GM23338 (cell line): ENCODE measurements at regions not wholly inside any gene's neighbourhood (a gene's known extent, or its start where the extent isn't known, plus 50 kb on each side); places are given as distances from the start of the nearest gene placed in this dataset.

Source experiments
- ATAC-seq: fragments of 200-7000 bp; cut with Tn5 transposase; 3 replicates; pipeline ENCODE4 v1.9.1; 2020
- DNase-seq: peaks from one replicate; pipeline ENCODE4 v3.0.0-alpha.2; 2015; ENCODE audit warnings: low spot score
- H2AFZ ChIP-seq: fragments of 200-600 bp; sonication (generic); 2 replicates; pipeline ENCODE4 v1.8.0; 2016; ENCODE audit warnings: antibody characterized with exemption, mild to moderate bottlenecking, moderate library complexity
- H3F3A ChIP-seq: fragments of 200-600 bp; sonication (generic); replicated peaks from 2 replicates; pipeline ENCODE4 v1.8.0; 2017; ENCODE audit warnings: antibody characterized with exemption, mixed run types, low read depth
- H3K27ac ChIP-seq: fragments of 200-600 bp; sonication (generic); 2 replicates; pipeline ENCODE4 v1.6.1; 2016; ENCODE audit warnings: low read depth
- H3K27me3 ChIP-seq: fragments of 200-600 bp; sonication (generic); 2 replicates; pipeline ENCODE4 v1.8.0; 2016; ENCODE audit warnings: mild to moderate bottlenecking, mixed run types, moderate library complexity; ENCODE audit not compliant: insufficient read depth
- H3K36me3 ChIP-seq: fragments of 200-600 bp; sonication (generic); 2 replicates; pipeline ENCODE4 v1.8.0; 2016; ENCODE audit warnings: mild to moderate bottlenecking; ENCODE audit not compliant: insufficient read depth
- H3K4me1 ChIP-seq: fragments of 200-600 bp; sonication (generic); 2 replicates; pipeline ENCODE4 v1.8.0; 2016; ENCODE audit warnings: mild to moderate bottlenecking, moderate library complexity; ENCODE audit not compliant: insufficient read depth
- H3K4me2 ChIP-seq: fragments of 200-600 bp; sonication (generic); 2 replicates; pipeline ENCODE4 v1.7.1; 2017; ENCODE audit warnings: mixed run types
- H3K4me3 ChIP-seq: fragments of 200-600 bp; sonication (generic); 2 replicates; pipeline ENCODE4 v1.6.1; 2016; ENCODE audit warnings: mixed run types
- H3K79me2 ChIP-seq: fragments of 200-600 bp; sonication (generic); replicated peaks from 2 replicates; pipeline ENCODE4 v1.8.0; 2017; ENCODE audit warnings: mild to moderate bottlenecking; ENCODE audit not compliant: insufficient read depth
- H3K9me2 ChIP-seq: fragments of 200-600 bp; sonication (generic); 2 replicates; pipeline ENCODE4 v1.8.0; 2017; ENCODE audit not compliant: insufficient read depth
- H4K20me1 ChIP-seq: fragments of 200-600 bp; sonication (generic); replicated peaks from 2 replicates; pipeline ENCODE4 v1.8.0; 2017; ENCODE audit warnings: mild to moderate bottlenecking; ENCODE audit not compliant: insufficient read depth
- H3K27ac Mint-ChIP-seq: 2 replicates; pipeline ENCODE4 v1.8.0; 2020; ENCODE audit warnings: inconsistent platforms, mild to moderate bottlenecking, moderate library complexity, mixed read lengths
- H3K27me3 Mint-ChIP-seq: 3 replicates; pipeline ENCODE4 v1.8.0; 2022; ENCODE audit warnings: low read depth, mild to moderate bottlenecking, moderate library complexity, mixed read lengths, inconsistent platforms; ENCODE audit not compliant: insufficient read depth, poor library complexity
- H3K36me3 Mint-ChIP-seq: 3 replicates; pipeline ENCODE4 v1.8.0; 2021; ENCODE audit warnings: low read depth, mild to moderate bottlenecking, inconsistent platforms, moderate library complexity, mixed read lengths
- H3K4me1 Mint-ChIP-seq: 3 replicates; pipeline ENCODE4 v1.8.0; 2020; ENCODE audit warnings: mild to moderate bottlenecking, inconsistent platforms, mixed read lengths
- H3K4me3 Mint-ChIP-seq: 3 replicates; pipeline ENCODE4 v1.8.0; 2021; ENCODE audit warnings: moderate library complexity, mild to moderate bottlenecking, inconsistent platforms, mixed read lengths
- H3K9me3 Mint-ChIP-seq: 3 replicates; pipeline ENCODE4 v1.8.0; 2020; ENCODE audit warnings: moderate library complexity, mild to moderate bottlenecking, inconsistent platforms, mixed read lengths
- CREB1 ChIP-seq: fragments of 250-450 bp; sonication (Bioruptor Pico); IDR thresholded peaks from 2 replicates; pipeline ENCODE4 v1.5.0; 2020; ENCODE audit warnings: low read depth, mild to moderate bottlenecking, moderate library complexity
- ETS1 ChIP-seq: IDR thresholded peaks from 2 replicates; pipeline ENCODE4 v1.6.1; 2016; ENCODE audit warnings: antibody characterized with exemption
- EZH2 ChIP-seq: fragments of 200-600 bp; sonication (generic); IDR thresholded peaks from one replicate; pipeline ENCODE4 v1.8.0; 2017; ENCODE audit warnings: antibody characterized with exemption, mild to moderate bottlenecking, low read depth; ENCODE audit not compliant: unreplicated experiment
- EZH2phosphoT487 ChIP-seq: fragments of 200-600 bp; sonication (generic); IDR thresholded peaks from one replicate; pipeline ENCODE4 v1.8.1; 2018; ENCODE audit warnings: antibody characterized with exemption; ENCODE audit not compliant: unreplicated experiment
- JUNB ChIP-seq: IDR thresholded peaks from one replicate; pipeline ENCODE4 v1.6.1; 2016; ENCODE audit warnings: antibody characterized with exemption; ENCODE audit not compliant: unreplicated experiment
- NANOG ChIP-seq: IDR thresholded peaks from 2 replicates; pipeline ENCODE4 v1.6.1; 2016; ENCODE audit warnings: antibody characterized with exemption, borderline replicate concordance
- POLR2AphosphoS5 ChIP-seq: IDR thresholded peaks from 2 replicates; pipeline ENCODE4 v1.6.1; 2016; ENCODE audit warnings: antibody characterized with exemption, low read depth
- STAT1 ChIP-seq: IDR thresholded peaks from one replicate; pipeline ENCODE4 v1.6.1; 2016; ENCODE audit warnings: antibody characterized with exemption; ENCODE audit not compliant: unreplicated experiment
- ZNF114 ChIP-seq: fragments of 250-450 bp; sonication (Bioruptor Pico); IDR thresholded peaks from 2 replicates; pipeline ENCODE4 v1.5.0; 2020; ENCODE audit warnings: mild to moderate bottlenecking, moderate library complexity
- ZNF331 ChIP-seq: fragments of 250-450 bp; sonication (Bioruptor Pico); IDR thresholded peaks from 2 replicates; pipeline ENCODE4 v1.5.0; 2020; ENCODE audit warnings: low read depth, mild to moderate bottlenecking, moderate library complexity
- TF ChIP-seq, protein P1 (sequence below): IDR thresholded peaks from one replicate; pipeline ENCODE4 v1.6.1; 2018; ENCODE audit warnings: antibody characterized with exemption; ENCODE audit not compliant: unreplicated experiment
- TF ChIP-seq, protein P2 (sequence below), 2 experiments: fragments of 200-600 bp in 1 of 2; sonication (generic) in 1 of 2; conservative IDR thresholded peaks; 2 replicates each; pipeline versions ENCODE4 v1.5.1 to v1.6.1; 2016 to 2017; ENCODE audit warnings: antibody characterized with exemption in 2 of 2, low read depth in 2 of 2, mild to moderate bottlenecking in 2 of 2, moderate library complexity in 1 of 2
- TF ChIP-seq, protein P3 (sequence below): fragments of 250-450 bp; sonication (Bioruptor Pico); IDR thresholded peaks from 2 replicates; pipeline ENCODE4 v1.5.0; 2020; ENCODE audit warnings: mild to moderate bottlenecking, moderate library complexity

DNA sequence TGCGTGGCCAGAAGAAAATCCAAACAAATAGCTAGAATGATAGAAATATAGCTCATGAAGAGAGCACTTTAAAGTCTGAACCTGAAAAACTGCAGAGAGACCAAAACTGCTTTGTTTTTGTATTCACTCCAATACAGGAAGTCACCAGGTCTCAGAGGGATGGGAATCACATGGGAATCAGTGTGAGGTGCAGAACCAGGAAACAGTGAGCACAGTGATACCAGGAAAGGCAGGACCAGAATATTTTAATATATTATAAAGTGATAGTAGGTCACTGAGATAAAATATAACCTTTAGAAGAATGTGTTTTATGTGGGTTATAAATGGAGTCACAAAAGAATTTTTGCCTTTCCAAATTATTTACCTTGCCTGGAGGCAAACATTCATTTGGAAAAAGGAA lies 277.3 kb downstream of the CASP12 start:
- Histone ChIP-seq H3F3A (no peaks in the 10 kb centered on the region), H3K36me3 (peaks cover 7% of the 10 kb centered on the region; the same call in 1 of the 2 replicates), H3K79me2 (no peaks in the 10 kb centered on the region), H3K9me2 (0 out of 2 replicates have a peak, but pooled peaks cover 7% of the 10 kb centered on the region), H3K27me3 (no peaks in the 10 kb centered on the region), H4K20me1 (no peaks in the 10 kb centered on the region), H3K27ac (no peak overlapping the region), H3K4me1 (peaks cover 27% of the 10 kb centered on the region), H2AFZ (no peak overlapping the region), H3K4me3 (no peak overlapping the region), H3K4me2 (no peak overlapping the region)
- H3K4me1 Mint-ChIP-seq = peaks cover 27% of the 10 kb centered on the region
- no peak for DNase-seq
- peaks cover 44% of the 10 kb centered on the region for H3K36me3 Mint-ChIP-seq
- ATAC-seq = no peak
- peaks cover 3% of the 10 kb centered on the region for H3K27me3 Mint-ChIP-seq
- H3K27ac Mint-ChIP-seq = no peak overlapping the region
- no peak for TF ChIP-seq EZH2
- no peak for TF ChIP-seq CREB1 (CRISPR knock-in tag)
- no peak for TF ChIP-seq STAT1
- TF ChIP-seq, protein P1, sequence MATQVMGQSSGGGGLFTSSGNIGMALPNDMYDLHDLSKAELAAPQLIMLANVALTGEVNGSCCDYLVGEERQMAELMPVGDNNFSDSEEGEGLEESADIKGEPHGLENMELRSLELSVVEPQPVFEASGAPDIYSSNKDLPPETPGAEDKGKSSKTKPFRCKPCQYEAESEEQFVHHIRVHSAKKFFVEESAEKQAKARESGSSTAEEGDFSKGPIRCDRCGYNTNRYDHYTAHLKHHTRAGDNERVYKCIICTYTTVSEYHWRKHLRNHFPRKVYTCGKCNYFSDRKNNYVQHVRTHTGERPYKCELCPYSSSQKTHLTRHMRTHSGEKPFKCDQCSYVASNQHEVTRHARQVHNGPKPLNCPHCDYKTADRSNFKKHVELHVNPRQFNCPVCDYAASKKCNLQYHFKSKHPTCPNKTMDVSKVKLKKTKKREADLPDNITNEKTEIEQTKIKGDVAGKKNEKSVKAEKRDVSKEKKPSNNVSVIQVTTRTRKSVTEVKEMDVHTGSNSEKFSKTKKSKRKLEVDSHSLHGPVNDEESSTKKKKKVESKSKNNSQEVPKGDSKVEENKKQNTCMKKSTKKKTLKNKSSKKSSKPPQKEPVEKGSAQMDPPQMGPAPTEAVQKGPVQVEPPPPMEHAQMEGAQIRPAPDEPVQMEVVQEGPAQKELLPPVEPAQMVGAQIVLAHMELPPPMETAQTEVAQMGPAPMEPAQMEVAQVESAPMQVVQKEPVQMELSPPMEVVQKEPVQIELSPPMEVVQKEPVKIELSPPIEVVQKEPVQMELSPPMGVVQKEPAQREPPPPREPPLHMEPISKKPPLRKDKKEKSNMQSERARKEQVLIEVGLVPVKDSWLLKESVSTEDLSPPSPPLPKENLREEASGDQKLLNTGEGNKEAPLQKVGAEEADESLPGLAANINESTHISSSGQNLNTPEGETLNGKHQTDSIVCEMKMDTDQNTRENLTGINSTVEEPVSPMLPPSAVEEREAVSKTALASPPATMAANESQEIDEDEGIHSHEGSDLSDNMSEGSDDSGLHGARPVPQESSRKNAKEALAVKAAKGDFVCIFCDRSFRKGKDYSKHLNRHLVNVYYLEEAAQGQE = no peak
- TF ChIP-seq, protein P2, sequence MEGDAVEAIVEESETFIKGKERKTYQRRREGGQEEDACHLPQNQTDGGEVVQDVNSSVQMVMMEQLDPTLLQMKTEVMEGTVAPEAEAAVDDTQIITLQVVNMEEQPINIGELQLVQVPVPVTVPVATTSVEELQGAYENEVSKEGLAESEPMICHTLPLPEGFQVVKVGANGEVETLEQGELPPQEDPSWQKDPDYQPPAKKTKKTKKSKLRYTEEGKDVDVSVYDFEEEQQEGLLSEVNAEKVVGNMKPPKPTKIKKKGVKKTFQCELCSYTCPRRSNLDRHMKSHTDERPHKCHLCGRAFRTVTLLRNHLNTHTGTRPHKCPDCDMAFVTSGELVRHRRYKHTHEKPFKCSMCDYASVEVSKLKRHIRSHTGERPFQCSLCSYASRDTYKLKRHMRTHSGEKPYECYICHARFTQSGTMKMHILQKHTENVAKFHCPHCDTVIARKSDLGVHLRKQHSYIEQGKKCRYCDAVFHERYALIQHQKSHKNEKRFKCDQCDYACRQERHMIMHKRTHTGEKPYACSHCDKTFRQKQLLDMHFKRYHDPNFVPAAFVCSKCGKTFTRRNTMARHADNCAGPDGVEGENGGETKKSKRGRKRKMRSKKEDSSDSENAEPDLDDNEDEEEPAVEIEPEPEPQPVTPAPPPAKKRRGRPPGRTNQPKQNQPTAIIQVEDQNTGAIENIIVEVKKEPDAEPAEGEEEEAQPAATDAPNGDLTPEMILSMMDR (conservative IDR thresholded peaks at IDR 0.05; ENCODE audit: low read depth in 2 of 2) = no peak
- TF ChIP-seq EZH2phosphoT487 = no peak
- no peak for TF ChIP-seq NANOG
- TF ChIP-seq ZNF114 = no peak
- TF ChIP-seq, protein P3, sequence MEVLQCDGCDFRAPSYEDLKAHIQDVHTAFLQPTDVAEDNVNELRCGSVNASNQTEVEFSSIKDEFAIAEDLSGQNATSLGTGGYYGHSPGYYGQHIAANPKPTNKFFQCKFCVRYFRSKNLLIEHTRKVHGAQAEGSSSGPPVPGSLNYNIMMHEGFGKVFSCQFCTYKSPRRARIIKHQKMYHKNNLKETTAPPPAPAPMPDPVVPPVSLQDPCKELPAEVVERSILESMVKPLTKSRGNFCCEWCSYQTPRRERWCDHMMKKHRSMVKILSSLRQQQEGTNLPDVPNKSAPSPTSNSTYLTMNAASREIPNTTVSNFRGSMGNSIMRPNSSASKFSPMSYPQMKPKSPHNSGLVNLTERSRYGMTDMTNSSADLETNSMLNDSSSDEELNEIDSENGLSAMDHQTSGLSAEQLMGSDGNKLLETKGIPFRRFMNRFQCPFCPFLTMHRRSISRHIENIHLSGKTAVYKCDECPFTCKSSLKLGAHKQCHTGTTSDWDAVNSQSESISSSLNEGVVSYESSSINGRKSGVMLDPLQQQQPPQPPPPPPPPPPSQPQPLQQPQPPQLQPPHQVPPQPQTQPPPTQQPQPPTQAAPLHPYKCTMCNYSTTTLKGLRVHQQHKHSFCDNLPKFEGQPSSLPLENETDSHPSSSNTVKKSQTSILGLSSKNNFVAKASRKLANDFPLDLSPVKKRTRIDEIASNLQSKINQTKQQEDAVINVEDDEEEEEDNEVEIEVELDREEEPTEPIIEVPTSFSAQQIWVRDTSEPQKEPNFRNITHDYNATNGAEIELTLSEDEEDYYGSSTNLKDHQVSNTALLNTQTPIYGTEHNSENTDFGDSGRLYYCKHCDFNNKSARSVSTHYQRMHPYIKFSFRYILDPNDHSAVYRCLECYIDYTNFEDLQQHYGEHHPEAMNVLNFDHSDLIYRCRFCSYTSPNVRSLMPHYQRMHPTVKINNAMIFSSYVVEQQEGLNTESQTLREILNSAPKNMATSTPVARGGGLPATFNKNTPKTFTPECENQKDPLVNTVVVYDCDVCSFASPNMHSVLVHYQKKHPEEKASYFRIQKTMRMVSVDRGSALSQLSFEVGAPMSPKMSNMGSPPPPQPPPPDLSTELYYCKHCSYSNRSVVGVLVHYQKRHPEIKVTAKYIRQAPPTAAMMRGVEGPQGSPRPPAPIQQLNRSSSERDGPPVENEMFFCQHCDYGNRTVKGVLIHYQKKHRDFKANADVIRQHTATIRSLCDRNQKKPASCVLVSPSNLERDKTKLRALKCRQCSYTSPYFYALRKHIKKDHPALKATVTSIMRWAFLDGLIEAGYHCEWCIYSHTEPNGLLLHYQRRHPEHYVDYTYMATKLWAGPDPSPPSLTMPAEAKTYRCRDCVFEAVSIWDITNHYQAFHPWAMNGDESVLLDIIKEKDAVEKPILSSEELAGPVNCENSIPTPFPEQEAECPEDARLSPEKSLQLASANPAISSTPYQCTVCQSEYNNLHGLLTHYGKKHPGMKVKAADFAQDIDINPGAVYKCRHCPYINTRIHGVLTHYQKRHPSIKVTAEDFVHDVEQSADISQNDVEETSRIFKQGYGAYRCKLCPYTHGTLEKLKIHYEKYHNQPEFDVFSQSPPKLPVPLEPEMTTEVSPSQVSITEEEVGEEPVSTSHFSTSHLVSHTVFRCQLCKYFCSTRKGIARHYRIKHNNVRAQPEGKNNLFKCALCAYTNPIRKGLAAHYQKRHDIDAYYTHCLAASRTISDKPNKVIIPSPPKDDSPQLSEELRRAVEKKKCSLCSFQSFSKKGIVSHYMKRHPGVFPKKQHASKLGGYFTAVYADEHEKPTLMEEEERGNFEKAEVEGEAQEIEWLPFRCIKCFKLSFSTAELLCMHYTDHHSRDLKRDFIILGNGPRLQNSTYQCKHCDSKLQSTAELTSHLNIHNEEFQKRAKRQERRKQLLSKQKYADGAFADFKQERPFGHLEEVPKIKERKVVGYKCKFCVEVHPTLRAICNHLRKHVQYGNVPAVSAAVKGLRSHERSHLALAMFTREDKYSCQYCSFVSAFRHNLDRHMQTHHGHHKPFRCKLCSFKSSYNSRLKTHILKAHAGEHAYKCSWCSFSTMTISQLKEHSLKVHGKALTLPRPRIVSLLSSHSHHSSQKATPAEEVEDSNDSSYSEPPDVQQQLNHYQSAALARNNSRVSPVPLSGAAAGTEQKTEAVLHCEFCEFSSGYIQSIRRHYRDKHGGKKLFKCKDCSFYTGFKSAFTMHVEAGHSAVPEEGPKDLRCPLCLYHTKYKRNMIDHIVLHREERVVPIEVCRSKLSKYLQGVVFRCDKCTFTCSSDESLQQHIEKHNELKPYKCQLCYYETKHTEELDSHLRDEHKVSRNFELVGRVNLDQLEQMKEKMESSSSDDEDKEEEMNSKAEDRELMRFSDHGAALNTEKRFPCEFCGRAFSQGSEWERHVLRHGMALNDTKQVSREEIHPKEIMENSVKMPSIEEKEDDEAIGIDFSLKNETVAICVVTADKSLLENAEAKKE (CRISPR knock-in tag) = no peak
- no peak for TF ChIP-seq POLR2AphosphoS5
- TF ChIP-seq ZNF331 = no peak
- TF ChIP-seq ETS1 = no peak
- no peak for TF ChIP-seq JUNB
- H3K9me3 Mint-ChIP-seq = peaks cover 19% of the 10 kb centered on the region
- no peak overlapping the region for H3K4me3 Mint-ChIP-seq
